Liver (tissue), 8 donors: ENCODE measurements at regions not wholly inside any gene's neighbourhood (a gene's known extent, or its start where the extent isn't known, plus 50 kb on each side); places are given as distances from the start of the nearest gene placed in this dataset.

Experiments
- DNase-seq: peaks from one replicate; pipeline ENCODE4 v3.0.0-alpha.2; 2017; ENCODE audit warnings: low spot score
- H3K27ac ChIP-seq, 2 donors: one replicate each; pipeline ENCODE4 v1.7.0; 2013; ENCODE audit warnings: inconsistent platforms in 2 of 2, low read length in 2 of 2, control low read depth in 1 of 2, low read depth in 1 of 2, mild to moderate bottlenecking in 1 of 2
- H3K27me3 ChIP-seq, 4 donors: one replicate each; pipeline versions ENCODE4 v1.6.1 to v1.7.0; 2013; ENCODE audit warnings: low read length in 3 of 4, inconsistent platforms in 1 of 4, mild to moderate bottlenecking in 1 of 4, moderate library complexity in 1 of 4; ENCODE audit not compliant: control insufficient read depth in 4 of 4, insufficient read depth in 4 of 4
- H3K36me3 ChIP-seq, 4 donors: one replicate each; pipeline versions ENCODE4 v1.6.1 to v1.7.0; 2013; ENCODE audit warnings: low read length in 3 of 4, mild to moderate bottlenecking in 3 of 4, low read depth in 1 of 4, moderate library complexity in 1 of 4; ENCODE audit not compliant: control insufficient read depth in 4 of 4, insufficient read depth in 3 of 4
- H3K4me1 ChIP-seq, 4 donors: one replicate each; pipeline versions ENCODE4 v1.6.1 to v1.7.0; 2013; ENCODE audit warnings: low read length in 3 of 4, mild to moderate bottlenecking in 3 of 4, moderate library complexity in 1 of 4; ENCODE audit not compliant: control insufficient read depth in 4 of 4, insufficient read depth in 4 of 4
- H3K4me3 ChIP-seq, 3 donors: one replicate each; pipeline versions ENCODE4 v1.6.1 to v1.7.0; 2013; ENCODE audit warnings: low read length in 3 of 3, control low read depth in 1 of 3, low read depth in 1 of 3, mild to moderate bottlenecking in 1 of 3
- H3K9ac ChIP-seq, 2 donors: one replicate each; pipeline ENCODE4 v1.7.0; 2013; ENCODE audit warnings: low read length in 2 of 2, mild to moderate bottlenecking in 2 of 2, moderate library complexity in 2 of 2, control low read depth in 1 of 2, low read depth in 1 of 2
- H3K9me3 ChIP-seq, 4 donors: one replicate each; pipeline versions ENCODE4 v1.6.1 to v1.7.0; 2013; ENCODE audit warnings: low read length in 3 of 4; ENCODE audit not compliant: control insufficient read depth in 4 of 4
- FOXA1 ChIP-seq: IDR thresholded peaks from 2 replicates; pipeline ENCODE4 v1.6.1; 2016; ENCODE audit warnings: antibody characterized with exemption
- FOXA2 ChIP-seq: IDR thresholded peaks from 2 replicates; pipeline ENCODE4 v1.6.1; 2016; ENCODE audit warnings: antibody characterized with exemption
- GABPA ChIP-seq, 2 donors: IDR thresholded peaks in 1 of 2; conservative IDR thresholded peaks in 1 of 2; 2 replicates each; pipeline ENCODE4 v1.6.1; 2016; ENCODE audit warnings: antibody characterized with exemption in 2 of 2, mild to moderate bottlenecking in 1 of 2, moderate library complexity in 1 of 2
- HNF4A ChIP-seq, 2 donors: conservative IDR thresholded peaks; 2 replicates each; pipeline ENCODE4 v1.6.1; 2016; ENCODE audit warnings: antibody characterized with exemption in 2 of 2, mild to moderate bottlenecking in 2 of 2
- HNF4G ChIP-seq: IDR thresholded peaks from 2 replicates; pipeline ENCODE4 v1.6.1; 2016; ENCODE audit warnings: antibody characterized with exemption
- JUND ChIP-seq, 2 donors: IDR thresholded peaks; 2 replicates each; pipeline ENCODE4 v1.6.1; 2016; ENCODE audit warnings: antibody characterized with exemption in 2 of 2
- NR2F2 ChIP-seq: IDR thresholded peaks from 2 replicates; pipeline ENCODE4 v1.6.1; 2016; ENCODE audit warnings: antibody characterized with exemption
- RAD21 ChIP-seq, 2 donors: IDR thresholded peaks; 2 replicates each; pipeline ENCODE4 v1.6.1; 2016; ENCODE audit warnings: antibody characterized with exemption in 2 of 2, mild to moderate bottlenecking in 2 of 2
- RXRA ChIP-seq, 2 donors: IDR thresholded peaks; 2 replicates each; pipeline ENCODE4 v1.6.1; 2017 to 2018; ENCODE audit warnings: antibody characterized with exemption in 2 of 2, mild to moderate bottlenecking in 1 of 2
- SP1 ChIP-seq: IDR thresholded peaks from 2 replicates; pipeline ENCODE4 v1.6.1; 2018; ENCODE audit warnings: antibody characterized with exemption, mild to moderate bottlenecking
- TAF1 ChIP-seq: conservative IDR thresholded peaks from 2 replicates; pipeline ENCODE4 v1.6.1; 2016; ENCODE audit warnings: antibody characterized with exemption, mild to moderate bottlenecking
- YY1 ChIP-seq: IDR thresholded peaks from 2 replicates; pipeline ENCODE4 v1.6.1; 2016; ENCODE audit warnings: antibody characterized with exemption, mild to moderate bottlenecking
- WGBS: extraction: QIAGEN DNeasy Blood & Tissue Kit; methylation state at CpG from one replicate; pipeline ENCODE4 v1.1.7; 2013; 5-methylcytosine and 5-hydroxymethylcytosine counted together
- TF ChIP-seq, protein P1 (sequence below): fragments of 150-350 bp; IDR thresholded peaks from 2 replicates; pipeline ENCODE4 v1.5.1; 2017; ENCODE audit warnings: improper control_type of control experiment, low read depth, low read length; ENCODE audit not compliant: missing input control
- TF ChIP-seq, protein P2 (sequence below): IDR thresholded peaks from 2 replicates; pipeline ENCODE4 v1.6.1; 2016; ENCODE audit warnings: antibody characterized with exemption
- TF ChIP-seq, protein P3 (sequence below): IDR thresholded peaks from 2 replicates; pipeline ENCODE4 v1.6.1; 2016; ENCODE audit warnings: antibody characterized with exemption
- TF ChIP-seq, protein P4 (sequence below): IDR thresholded peaks from 2 replicates; pipeline ENCODE4 v1.6.1; 2016; ENCODE audit warnings: antibody characterized with exemption, mild to moderate bottlenecking
- TF ChIP-seq, protein P5 (sequence below): IDR thresholded peaks from 2 replicates; pipeline ENCODE4 v1.6.1; 2016; ENCODE audit warnings: antibody characterized with exemption
- donor health status: healthy.
- donor health status: healthy.
- donor health status: healthy.
- donor health status: healthy.
- donor health status: healthy.

DNA sequence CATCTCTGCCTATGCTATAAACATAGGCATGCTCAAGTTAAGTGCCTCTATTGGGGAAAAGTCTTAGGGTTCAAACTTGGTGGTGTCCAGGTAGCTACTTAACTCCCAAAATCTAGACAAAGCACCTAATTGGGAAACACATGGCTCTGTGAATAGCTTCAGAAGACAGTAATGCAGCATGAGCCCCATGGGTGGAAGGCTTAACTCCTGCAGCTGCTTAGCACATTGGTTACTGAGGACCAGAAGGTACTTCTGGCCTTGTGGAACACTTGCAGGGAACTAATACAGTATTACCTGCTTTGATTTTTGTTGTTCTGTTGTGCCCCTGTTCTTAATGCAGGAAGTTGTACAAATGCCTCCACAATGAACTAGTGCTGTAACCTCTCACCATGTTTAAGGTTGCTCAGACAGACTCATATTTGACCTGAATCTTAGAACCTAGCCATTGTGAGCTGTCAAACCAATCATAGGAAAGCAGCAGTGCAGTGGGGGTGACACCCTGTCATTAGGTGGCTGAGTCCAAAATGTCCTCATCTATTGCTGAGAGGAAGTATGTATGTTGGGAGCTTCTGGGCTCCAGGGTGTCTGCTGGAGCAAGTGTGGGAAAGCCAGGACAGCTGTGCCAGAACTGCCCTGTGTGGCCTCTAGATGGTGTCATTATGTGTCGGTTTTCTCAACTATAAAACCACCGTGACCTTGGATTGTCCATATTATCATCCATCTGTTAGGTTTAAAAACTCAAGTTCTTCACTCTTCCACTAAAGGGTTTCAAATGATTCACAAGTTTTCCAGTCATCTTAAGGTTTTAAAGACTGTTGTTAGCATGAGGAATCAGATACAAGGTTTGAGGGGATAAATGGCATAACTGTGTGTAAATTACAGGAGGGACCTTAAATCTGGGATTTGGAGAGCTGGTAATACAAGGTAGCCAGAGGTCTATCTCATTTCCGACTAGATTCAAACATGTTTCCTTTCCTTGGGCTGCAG lies 69.9 kb upstream of the WDR1 start:
- Histone ChIP-seq H3K9me3 (no peaks in the 10 kb centered on the region), H3K4me3 (no peak overlapping the region), H3K4me1 (no peaks in the 10 kb centered on the region), H3K27ac (no peak overlapping the region), H3K9ac (no peak overlapping the region), H3K27me3 (no peaks in the 10 kb centered on the region), H3K36me3 (no peaks in the 10 kb centered on the region)
- TF ChIP-seq, protein P1, sequence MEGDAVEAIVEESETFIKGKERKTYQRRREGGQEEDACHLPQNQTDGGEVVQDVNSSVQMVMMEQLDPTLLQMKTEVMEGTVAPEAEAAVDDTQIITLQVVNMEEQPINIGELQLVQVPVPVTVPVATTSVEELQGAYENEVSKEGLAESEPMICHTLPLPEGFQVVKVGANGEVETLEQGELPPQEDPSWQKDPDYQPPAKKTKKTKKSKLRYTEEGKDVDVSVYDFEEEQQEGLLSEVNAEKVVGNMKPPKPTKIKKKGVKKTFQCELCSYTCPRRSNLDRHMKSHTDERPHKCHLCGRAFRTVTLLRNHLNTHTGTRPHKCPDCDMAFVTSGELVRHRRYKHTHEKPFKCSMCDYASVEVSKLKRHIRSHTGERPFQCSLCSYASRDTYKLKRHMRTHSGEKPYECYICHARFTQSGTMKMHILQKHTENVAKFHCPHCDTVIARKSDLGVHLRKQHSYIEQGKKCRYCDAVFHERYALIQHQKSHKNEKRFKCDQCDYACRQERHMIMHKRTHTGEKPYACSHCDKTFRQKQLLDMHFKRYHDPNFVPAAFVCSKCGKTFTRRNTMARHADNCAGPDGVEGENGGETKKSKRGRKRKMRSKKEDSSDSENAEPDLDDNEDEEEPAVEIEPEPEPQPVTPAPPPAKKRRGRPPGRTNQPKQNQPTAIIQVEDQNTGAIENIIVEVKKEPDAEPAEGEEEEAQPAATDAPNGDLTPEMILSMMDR, result no peak
- TF ChIP-seq JUND (IDR thresholded peaks at IDR 0.05), result no peak
- no peak for TF ChIP-seq HNF4A (conservative IDR thresholded peaks at IDR 0.05)
- 47% methylated on average over 3 of the region's 3 CpGs for WGBS
- DNase-seq, result no peak

DNA sequence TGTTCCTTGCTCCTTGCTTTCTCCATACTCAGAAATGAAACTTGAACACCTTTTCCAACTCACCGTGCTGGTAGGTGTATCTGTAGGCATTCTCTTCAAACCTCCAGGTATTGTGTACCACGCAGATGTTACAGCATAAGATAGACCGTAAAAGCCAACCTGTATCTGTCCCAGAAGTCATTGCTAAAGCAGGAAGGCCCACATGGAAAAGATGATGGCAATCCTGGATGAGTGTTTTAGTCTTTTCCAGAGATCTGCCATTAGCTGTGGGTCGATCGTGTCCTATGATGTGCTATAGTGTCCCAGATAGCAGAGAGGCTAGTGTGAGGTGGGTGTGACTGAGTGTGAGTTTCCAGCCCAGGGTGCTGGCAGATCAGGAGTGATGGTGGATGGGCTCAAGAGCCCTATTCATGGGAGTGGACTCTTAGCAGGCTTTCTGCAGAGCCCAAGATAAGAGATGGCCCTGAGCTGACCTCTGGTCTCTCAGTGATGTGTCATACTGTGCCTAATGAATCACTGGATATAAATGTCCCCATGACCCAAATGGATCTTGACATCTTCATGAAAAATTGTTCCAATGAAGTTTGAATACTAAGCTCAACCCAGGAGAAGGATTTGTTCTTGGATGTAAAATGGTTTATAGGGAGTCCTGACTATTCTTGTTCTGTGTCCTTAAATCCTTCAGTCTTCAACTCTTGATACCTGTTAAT lies 69.1 kb upstream of the WDR1 start:
- H3K4me1 ChIP-seq, result no peaks in the 10 kb centered on the region
- no peak overlapping the region for H3K27ac ChIP-seq
- no peaks in the 10 kb centered on the region for H3K27me3 ChIP-seq
- WGBS, result 89% methylated on average over 5 of the region's 5 CpGs
- H3K9ac ChIP-seq, result no peak overlapping the region
- no peak overlapping the region for H3K4me3 ChIP-seq
- TF ChIP-seq GABPA (IDR thresholded peaks at IDR 0.05 in 1 of 2, conservative IDR thresholded peaks at IDR 0.05 in 1 of 2) (no peak), JUND (IDR thresholded peaks at IDR 0.05) (no peak), TAF1 (no peak), RAD21 (IDR thresholded peaks at IDR 0.05) (no peak), NR2F2 (no peak), SP1 (no peak), HNF4A (conservative IDR thresholded peaks at IDR 0.05) (no peak), HNF4G (no peak), FOXA1 (no peak), YY1 (no peak)
- TF ChIP-seq, protein P2, sequence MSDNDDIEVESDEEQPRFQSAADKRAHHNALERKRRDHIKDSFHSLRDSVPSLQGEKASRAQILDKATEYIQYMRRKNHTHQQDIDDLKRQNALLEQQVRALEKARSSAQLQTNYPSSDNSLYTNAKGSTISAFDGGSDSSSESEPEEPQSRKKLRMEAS, result no peak
- TF ChIP-seq, protein P3, sequence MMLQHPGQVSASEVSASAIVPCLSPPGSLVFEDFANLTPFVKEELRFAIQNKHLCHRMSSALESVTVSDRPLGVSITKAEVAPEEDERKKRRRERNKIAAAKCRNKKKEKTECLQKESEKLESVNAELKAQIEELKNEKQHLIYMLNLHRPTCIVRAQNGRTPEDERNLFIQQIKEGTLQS, result no peak
- H3K9me3 ChIP-seq, result no peaks in the 10 kb centered on the region
- no peak for DNase-seq
- no peaks in the 10 kb centered on the region for H3K36me3 ChIP-seq

DNA sequence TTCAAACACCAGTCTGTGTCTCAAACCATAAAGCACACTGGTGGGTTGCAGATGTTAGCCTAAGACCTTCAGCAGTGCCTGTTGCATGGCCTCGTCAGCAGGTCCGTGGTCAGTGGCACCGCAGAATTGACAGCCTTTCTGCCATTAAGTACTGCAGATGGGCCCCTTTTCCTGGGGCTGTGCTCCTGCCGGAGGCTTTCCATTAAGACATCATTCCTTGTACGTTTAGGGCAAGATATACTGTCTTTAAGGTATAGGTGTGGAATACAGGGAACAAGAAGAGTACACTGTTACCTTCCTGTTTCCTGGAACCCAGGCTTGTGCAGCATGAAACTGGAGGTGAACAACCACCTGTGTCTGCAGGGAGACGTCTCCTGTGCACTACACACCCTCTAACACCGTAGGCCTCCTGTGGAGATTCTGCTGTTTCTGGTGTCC lies 67.9 kb upstream of the WDR1 start:
- Histone ChIP-seq H3K9me3 (no peaks in the 10 kb centered on the region), H3K27ac (no peak overlapping the region), H3K4me1 (no peaks in the 10 kb centered on the region), H3K36me3 (no peaks in the 10 kb centered on the region), H3K9ac (no peak overlapping the region), H3K4me3 (no peak overlapping the region), H3K27me3 (no peaks in the 10 kb centered on the region)
- 88% methylated on average over 7 of the region's 7 CpGs for WGBS
- no peak for DNase-seq
- no peak for TF ChIP-seq RAD21 (IDR thresholded peaks at IDR 0.05)
- no peak for TF ChIP-seq FOXA1
- TF ChIP-seq, protein P2, result no peak
- TF ChIP-seq YY1, result no peak
- no peak for TF ChIP-seq RXRA (IDR thresholded peaks at IDR 0.05)
- no peak for TF ChIP-seq TAF1
- no peak for TF ChIP-seq SP1
- no peak for TF ChIP-seq JUND (IDR thresholded peaks at IDR 0.05)
- TF ChIP-seq, protein P4, sequence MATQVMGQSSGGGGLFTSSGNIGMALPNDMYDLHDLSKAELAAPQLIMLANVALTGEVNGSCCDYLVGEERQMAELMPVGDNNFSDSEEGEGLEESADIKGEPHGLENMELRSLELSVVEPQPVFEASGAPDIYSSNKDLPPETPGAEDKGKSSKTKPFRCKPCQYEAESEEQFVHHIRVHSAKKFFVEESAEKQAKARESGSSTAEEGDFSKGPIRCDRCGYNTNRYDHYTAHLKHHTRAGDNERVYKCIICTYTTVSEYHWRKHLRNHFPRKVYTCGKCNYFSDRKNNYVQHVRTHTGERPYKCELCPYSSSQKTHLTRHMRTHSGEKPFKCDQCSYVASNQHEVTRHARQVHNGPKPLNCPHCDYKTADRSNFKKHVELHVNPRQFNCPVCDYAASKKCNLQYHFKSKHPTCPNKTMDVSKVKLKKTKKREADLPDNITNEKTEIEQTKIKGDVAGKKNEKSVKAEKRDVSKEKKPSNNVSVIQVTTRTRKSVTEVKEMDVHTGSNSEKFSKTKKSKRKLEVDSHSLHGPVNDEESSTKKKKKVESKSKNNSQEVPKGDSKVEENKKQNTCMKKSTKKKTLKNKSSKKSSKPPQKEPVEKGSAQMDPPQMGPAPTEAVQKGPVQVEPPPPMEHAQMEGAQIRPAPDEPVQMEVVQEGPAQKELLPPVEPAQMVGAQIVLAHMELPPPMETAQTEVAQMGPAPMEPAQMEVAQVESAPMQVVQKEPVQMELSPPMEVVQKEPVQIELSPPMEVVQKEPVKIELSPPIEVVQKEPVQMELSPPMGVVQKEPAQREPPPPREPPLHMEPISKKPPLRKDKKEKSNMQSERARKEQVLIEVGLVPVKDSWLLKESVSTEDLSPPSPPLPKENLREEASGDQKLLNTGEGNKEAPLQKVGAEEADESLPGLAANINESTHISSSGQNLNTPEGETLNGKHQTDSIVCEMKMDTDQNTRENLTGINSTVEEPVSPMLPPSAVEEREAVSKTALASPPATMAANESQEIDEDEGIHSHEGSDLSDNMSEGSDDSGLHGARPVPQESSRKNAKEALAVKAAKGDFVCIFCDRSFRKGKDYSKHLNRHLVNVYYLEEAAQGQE, result no peak
- TF ChIP-seq FOXA2, result no peak
- TF ChIP-seq, protein P5, sequence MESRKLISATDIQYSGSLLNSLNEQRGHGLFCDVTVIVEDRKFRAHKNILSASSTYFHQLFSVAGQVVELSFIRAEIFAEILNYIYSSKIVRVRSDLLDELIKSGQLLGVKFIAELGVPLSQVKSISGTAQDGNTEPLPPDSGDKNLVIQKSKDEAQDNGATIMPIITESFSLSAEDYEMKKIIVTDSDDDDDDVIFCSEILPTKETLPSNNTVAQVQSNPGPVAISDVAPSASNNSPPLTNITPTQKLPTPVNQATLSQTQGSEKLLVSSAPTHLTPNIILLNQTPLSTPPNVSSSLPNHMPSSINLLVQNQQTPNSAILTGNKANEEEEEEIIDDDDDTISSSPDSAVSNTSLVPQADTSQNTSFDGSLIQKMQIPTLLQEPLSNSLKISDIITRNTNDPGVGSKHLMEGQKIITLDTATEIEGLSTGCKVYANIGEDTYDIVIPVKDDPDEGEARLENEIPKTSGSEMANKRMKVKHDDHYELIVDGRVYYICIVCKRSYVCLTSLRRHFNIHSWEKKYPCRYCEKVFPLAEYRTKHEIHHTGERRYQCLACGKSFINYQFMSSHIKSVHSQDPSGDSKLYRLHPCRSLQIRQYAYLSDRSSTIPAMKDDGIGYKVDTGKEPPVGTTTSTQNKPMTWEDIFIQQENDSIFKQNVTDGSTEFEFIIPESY, result no peak
- TF ChIP-seq NR2F2, result no peak
- TF ChIP-seq HNF4G, result no peak
